ENCODE measurements at regions not wholly inside any gene's neighbourhood (a gene's known extent, or its start where the extent isn't known, plus 50 kb on each side); places are given as distances from the start of the nearest gene placed in this dataset.

DNA sequence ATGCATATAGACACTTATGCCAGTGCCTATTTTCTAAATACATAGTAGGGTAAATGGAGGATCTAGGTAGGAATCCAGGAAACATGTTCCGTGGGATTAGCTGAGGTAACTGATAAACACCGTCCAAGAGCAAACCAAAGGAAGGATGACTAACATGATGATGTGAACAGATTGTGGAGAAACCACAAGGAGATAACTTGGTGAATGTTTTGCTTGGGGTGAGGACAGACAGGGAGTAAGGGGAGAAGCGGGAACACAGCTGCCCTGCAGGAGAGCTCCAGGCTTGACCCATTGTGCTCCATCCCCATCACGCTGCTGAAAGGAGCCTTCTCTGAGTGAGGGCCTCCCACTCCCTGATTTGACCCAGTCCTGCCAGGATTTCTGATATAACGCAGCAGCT lies 87.0 kb upstream of the ZC3H11B start:
- ChIA-PET POLR2A (no interaction called here), RAD21 (ENCODE audit: low non-redundant PET in 1 of 2, low total read pairs in 2 of 2, uncharacterized antibody in 2 of 2, unreplicated experiment in 2 of 2) (no interaction called here), CTCF (no interaction called here)
- H3K27me3 ChIP-seq (ENCODE audit: insufficient read depth, low read length) = no peaks in the 10 kb centered on the region
- no peak overlapping the region for H3K4me2 ChIP-seq (ENCODE audit: low read length)
- no peak for ATAC-seq
- no peak overlapping the region for H3K4me3 ChIP-seq (replicated peaks in 1 of 2; ENCODE audit: low read depth in 1 of 2, low read length in 2 of 2)
- no peaks in the 10 kb centered on the region for H3K9me3 ChIP-seq (ENCODE audit: control insufficient read depth in 1 of 2, insufficient read depth in 1 of 2, low read depth in 1 of 2, low read length in 2 of 2)
- no peaks in the 10 kb centered on the region for H3K79me2 ChIP-seq (ENCODE audit: insufficient read depth, low read length)
- no peak overlapping the region for H2AFZ ChIP-seq (ENCODE audit: low read depth, low read length, poor library complexity, severe bottlenecking)
- no peaks in the 10 kb centered on the region for H3K36me3 ChIP-seq (ENCODE audit: control insufficient read depth in 1 of 2, insufficient read depth in 2 of 2, low read length in 2 of 2)
- no peak for DNase-seq (ENCODE audit: low read depth, low spot score)
- H3K4me1 ChIP-seq (ENCODE audit: control insufficient read depth in 1 of 2, insufficient read depth in 2 of 2, low read length in 2 of 2) = no peaks in the 10 kb centered on the region
- H3K9me2 ChIP-seq (ENCODE audit: insufficient read depth) = no peaks in the 10 kb centered on the region
- no peak overlapping the region for H3K9ac ChIP-seq (ENCODE audit: low read length)
- no peaks in the 10 kb centered on the region for H4K20me1 ChIP-seq (ENCODE audit: insufficient read depth)
- intact Hi-C loops (cut with micrococcal nuclease) = no loop called here
- no peak for TF ChIP-seq EGR1 (IDR thresholded peaks at IDR 0.05; ENCODE audit: low read depth)
- no peak for TF ChIP-seq CEBPB (IDR thresholded peaks at IDR 0.05; ENCODE audit: low read depth)
- TF ChIP-seq YY1 (IDR thresholded peaks at IDR 0.05; ENCODE audit: extremely low read depth, insufficient replicate concordance, low read depth, low read length) = no peak
- no peak for TF ChIP-seq ELF1 (IDR thresholded peaks at IDR 0.05; ENCODE audit: borderline replicate concordance, low read depth)
- TF ChIP-seq EZH2 (IDR thresholded peaks at IDR 0.05) = no peak
- no peak for TF ChIP-seq RAD21 (IDR thresholded peaks at IDR 0.05; ENCODE audit: low read depth)
- TF ChIP-seq SP1 (IDR thresholded peaks at IDR 0.05; ENCODE audit: low read depth) = no peak
- H3K27ac ChIP-seq (ENCODE audit: low read depth, low read length) = no peak overlapping the region
- BruUV-seq (replicated peaks) = no TSS peak

DNA sequence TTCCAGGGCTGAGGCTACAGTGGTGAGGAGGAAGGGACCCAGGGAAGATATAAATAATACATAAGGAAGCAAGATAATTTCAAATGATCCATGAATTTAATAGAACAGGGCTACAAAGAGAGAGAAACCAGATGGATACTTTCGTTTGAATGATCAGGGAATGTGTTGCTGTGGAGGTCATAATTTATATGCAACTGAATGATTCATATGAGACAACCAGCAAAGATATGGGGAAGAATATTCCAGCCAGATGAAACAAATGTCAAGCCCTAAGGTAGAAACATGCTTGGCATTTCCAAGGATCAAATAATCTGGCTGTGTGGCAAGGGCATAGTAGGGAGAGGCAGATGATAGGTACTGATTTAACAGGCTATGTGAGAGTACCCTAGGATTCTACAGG lies 84.8 kb upstream of the ZC3H11B start:
- no peak overlapping the region for H3K4me2 ChIP-seq (ENCODE audit: low read length)
- DNase-seq (ENCODE audit: low read depth, low spot score) = no peak
- no peak overlapping the region for H3K27ac ChIP-seq (ENCODE audit: low read depth, low read length)
- no peak overlapping the region for H3K4me3 ChIP-seq (replicated peaks in 1 of 2; ENCODE audit: low read depth in 1 of 2, low read length in 2 of 2)
- no peak for ATAC-seq
- no peak for TF ChIP-seq SIN3A (IDR thresholded peaks at IDR 0.05; ENCODE audit: low read depth)
- TF ChIP-seq EGR1 (IDR thresholded peaks at IDR 0.05; ENCODE audit: low read depth) = no peak
- TF ChIP-seq, protein P1, sequence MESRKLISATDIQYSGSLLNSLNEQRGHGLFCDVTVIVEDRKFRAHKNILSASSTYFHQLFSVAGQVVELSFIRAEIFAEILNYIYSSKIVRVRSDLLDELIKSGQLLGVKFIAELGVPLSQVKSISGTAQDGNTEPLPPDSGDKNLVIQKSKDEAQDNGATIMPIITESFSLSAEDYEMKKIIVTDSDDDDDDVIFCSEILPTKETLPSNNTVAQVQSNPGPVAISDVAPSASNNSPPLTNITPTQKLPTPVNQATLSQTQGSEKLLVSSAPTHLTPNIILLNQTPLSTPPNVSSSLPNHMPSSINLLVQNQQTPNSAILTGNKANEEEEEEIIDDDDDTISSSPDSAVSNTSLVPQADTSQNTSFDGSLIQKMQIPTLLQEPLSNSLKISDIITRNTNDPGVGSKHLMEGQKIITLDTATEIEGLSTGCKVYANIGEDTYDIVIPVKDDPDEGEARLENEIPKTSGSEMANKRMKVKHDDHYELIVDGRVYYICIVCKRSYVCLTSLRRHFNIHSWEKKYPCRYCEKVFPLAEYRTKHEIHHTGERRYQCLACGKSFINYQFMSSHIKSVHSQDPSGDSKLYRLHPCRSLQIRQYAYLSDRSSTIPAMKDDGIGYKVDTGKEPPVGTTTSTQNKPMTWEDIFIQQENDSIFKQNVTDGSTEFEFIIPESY (IDR thresholded peaks at IDR 0.05; ENCODE audit: extremely low read depth, insufficient replicate concordance, low read length) = no peak
- no peak for TF ChIP-seq ZNF274 (IDR thresholded peaks at IDR 0.05; ENCODE audit: low read depth, low read length)
- TF ChIP-seq, protein P2, sequence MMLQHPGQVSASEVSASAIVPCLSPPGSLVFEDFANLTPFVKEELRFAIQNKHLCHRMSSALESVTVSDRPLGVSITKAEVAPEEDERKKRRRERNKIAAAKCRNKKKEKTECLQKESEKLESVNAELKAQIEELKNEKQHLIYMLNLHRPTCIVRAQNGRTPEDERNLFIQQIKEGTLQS (IDR thresholded peaks at IDR 0.05) = no peak
- TF ChIP-seq POLR2A (IDR thresholded peaks at IDR 0.05; ENCODE audit: borderline replicate concordance, extremely low read depth, insufficient read depth, insufficient read length) = no peak
- no peak for TF ChIP-seq YY1 (IDR thresholded peaks at IDR 0.05; ENCODE audit: extremely low read depth, insufficient replicate concordance, low read depth, low read length)
- no peak for TF ChIP-seq EZH2 (IDR thresholded peaks at IDR 0.05)
- no peak for TF ChIP-seq JUND (IDR thresholded peaks at IDR 0.05)
- TF ChIP-seq TCF7L2 (IDR thresholded peaks at IDR 0.05; ENCODE audit: borderline replicate concordance, extremely low read depth, insufficient read depth, insufficient read length) = no peak
- no peak for TF ChIP-seq SRF (IDR thresholded peaks at IDR 0.05; ENCODE audit: low read depth)
- TF ChIP-seq POLR2AphosphoS5 (IDR thresholded peaks at IDR 0.05; ENCODE audit: low read depth, low read length) = no peak
- TF ChIP-seq CEBPB (IDR thresholded peaks at IDR 0.05; ENCODE audit: low read depth) = no peak
- no peak for TF ChIP-seq CBX3 (IDR thresholded peaks at IDR 0.05; ENCODE audit: low read depth)
- TF ChIP-seq ZFX (IDR thresholded peaks at IDR 0.05) = no peak
- TF ChIP-seq, protein P3, sequence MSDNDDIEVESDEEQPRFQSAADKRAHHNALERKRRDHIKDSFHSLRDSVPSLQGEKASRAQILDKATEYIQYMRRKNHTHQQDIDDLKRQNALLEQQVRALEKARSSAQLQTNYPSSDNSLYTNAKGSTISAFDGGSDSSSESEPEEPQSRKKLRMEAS (IDR thresholded peaks at IDR 0.05) = no peak
- H3K27me3 ChIP-seq (ENCODE audit: insufficient read depth, low read length) = peaks cover 6% of the 10 kb centered on the region; the same call in 1 of the 2 replicates
- no peak overlapping the region for H2AFZ ChIP-seq (ENCODE audit: low read depth, low read length, poor library complexity, severe bottlenecking)
- no peaks in the 10 kb centered on the region for H3K4me1 ChIP-seq (ENCODE audit: control insufficient read depth in 1 of 2, insufficient read depth in 2 of 2, low read length in 2 of 2)
- intact Hi-C loops (cut with micrococcal nuclease) = no loop called here
- no peaks in the 10 kb centered on the region for H3K79me2 ChIP-seq (ENCODE audit: insufficient read depth, low read length)
- ChIA-PET CTCF (no interaction called here), RAD21 (ENCODE audit: low non-redundant PET in 1 of 2, low total read pairs in 2 of 2, uncharacterized antibody in 2 of 2, unreplicated experiment in 2 of 2) (no interaction called here), POLR2A (no interaction called here)
- no peak overlapping the region for H3K9ac ChIP-seq (ENCODE audit: low read length)
- no peaks in the 10 kb centered on the region for H4K20me1 ChIP-seq (ENCODE audit: insufficient read depth)
- H3K9me2 ChIP-seq (ENCODE audit: insufficient read depth) = no peaks in the 10 kb centered on the region
- BruUV-seq (replicated peaks) = no TSS peak
- H3K36me3 ChIP-seq (ENCODE audit: control insufficient read depth in 1 of 2, insufficient read depth in 2 of 2, low read length in 2 of 2) = no peaks in the 10 kb centered on the region
- H3K9me3 ChIP-seq (ENCODE audit: control insufficient read depth in 1 of 2, insufficient read depth in 1 of 2, low read depth in 1 of 2, low read length in 2 of 2) = no peaks in the 10 kb centered on the region

Data from HCT116 (cell line).